Brain pericyte (primary cell): ENCODE measurements at regions not wholly inside any gene's neighbourhood (a gene's known extent, or its start where the extent isn't known, plus 50 kb on each side); places are given as distances from the start of the nearest gene placed in this dataset.

Source experiments
- DNase-seq: peaks from one replicate; pipeline ENCODE4 v3.0.0-alpha.2; 2012; ENCODE audit warnings: low read depth, low spot score

- no peak for DNase-seq
Measured at GRCh38 chr1:94646141-94646643, 104.6 kb upstream of the F3 start.

- no peak for DNase-seq
Measured at GRCh38 chr1:94644352-94644751, 102.8 kb upstream of the F3 start.

- no peak for DNase-seq
Measured at GRCh38 chr1:94643819-94644218, 102.3 kb upstream of the F3 start.

DNA sequence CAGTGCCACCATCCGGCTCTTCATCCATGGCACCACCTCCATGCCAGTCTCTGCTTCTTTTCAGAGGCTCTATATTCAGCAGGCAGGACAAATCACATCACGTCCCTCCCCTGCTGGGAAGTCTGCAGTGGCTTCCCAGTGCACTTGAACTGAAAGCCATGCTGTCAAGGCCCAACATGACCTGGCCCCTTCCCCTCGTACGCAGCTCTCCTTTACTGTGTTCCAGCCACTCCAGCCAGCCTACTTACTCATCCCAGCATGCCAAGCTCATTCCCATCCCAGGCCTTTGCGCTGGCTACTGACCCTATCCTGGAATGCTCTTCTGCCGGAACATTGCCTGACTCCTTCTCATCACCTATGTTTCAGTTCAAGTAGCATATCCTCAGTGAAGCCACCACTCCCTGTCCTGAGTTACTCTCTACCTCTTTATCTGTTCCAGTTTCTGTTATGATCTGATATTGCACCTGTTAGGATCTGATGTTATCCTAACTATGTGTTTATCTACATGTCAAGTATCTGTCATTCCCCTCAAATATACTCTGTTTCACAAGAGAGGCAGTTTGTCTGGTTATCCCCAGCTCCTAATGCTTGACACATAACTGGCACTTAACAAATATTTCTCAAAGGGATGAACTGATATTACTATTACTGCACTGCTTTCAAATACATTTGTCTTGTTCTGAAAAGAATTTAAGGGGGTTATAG lies 101.2 kb upstream of the F3 start:
- DNase-seq: no peak

GRCh38 chr1:94641990-94642389 lies 100.4 kb upstream of the F3 start:
- no peak for DNase-seq

GRCh38 chr1:94640125-94640524 lies 98.6 kb upstream of the F3 start:
- DNase-seq: no peak

- no peak for DNase-seq
Measured at GRCh38 chr1:94637121-94637520, 95.6 kb upstream of the F3 start.

- no peak for DNase-seq
Measured at GRCh38 chr1:94636624-94637023, 95.1 kb upstream of the F3 start.

DNA sequence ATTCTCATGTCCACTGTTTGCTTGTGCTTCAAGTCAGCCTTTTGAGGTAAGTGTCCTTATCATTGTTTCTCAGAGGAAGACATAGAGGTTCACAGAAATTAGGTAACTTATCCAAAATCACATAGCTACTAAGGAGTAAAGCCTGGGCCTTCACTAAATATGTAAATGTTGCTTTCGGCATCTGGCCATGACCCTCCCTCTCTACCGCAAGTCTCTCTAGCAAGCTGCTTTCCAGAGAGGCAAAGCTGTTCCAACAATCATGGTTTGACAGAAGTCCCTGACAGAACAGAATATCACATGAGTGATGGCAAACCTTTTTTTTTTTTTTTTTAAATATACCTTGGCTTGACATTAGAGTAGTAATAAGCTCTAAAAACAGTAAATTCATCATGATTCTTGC lies 94.5 kb upstream of the F3 start:
- DNase-seq: no peak

- no peak for DNase-seq
Measured at GRCh38 chr1:94634977-94635416, 93.4 kb upstream of the F3 start.

DNA sequence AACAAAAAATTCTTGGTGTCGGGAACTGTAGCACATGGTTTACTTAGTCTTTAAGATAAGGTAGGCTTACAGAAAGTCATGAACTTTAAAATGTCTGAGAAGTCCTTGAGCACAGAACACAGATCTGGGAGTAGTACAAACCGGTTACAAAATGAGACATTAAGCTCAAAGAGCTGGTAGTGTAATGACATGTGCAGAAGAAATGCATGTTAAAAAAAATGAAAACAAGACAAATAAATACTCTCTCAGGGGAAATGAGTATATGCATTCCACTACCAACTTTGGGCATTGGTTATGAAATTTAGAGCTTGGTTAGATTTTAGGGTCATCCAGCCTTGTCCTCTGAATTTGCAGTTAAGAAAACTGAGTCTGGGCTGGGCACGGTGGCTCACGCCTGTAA lies 91.5 kb upstream of the F3 start:
- DNase-seq: no peak

DNA sequence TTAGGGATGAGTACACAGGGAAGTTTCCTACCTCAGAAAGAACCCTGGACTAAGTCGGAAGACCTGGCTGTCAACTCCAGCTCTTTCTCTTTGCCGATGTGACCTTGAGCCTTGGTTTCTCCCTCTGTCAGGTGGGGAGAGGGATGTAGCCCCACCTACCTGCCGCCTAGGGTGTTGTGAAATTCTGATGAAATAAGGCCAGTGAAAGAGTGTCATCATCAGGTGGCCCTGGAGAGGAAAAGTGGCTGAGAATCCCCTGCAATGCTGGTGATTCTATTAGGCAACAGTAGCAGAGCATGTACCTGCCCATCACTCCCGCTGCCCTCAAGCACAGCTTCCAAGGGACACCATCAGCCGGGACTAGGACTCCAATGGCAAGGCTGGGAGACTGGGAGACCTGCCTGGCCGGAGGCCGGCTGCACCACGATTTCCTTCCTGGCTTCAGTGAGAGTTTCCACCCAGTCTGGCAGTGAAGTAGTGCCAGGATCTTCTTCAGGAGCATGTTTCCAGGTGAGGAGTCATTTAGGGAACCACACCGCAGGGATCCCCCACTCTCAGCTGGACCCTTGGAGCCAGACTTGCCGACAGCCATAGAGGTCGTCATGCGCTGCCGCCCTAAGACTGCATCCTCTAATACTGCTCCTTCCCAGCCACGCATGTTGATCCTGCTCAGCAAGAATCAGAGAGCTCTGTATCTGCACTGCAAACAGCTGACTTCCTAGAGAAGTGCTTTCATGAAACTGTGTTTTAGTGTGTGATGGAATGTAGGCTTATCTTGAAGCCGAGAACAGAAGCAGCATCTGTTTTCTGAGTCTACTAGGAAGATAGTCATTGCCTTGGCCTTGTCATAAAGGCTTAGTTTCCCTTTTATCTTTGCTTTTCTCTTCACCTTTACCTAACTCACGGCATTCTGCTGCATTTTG lies 88.0 kb upstream of the F3 start:
- DNase-seq: no peak

DNA sequence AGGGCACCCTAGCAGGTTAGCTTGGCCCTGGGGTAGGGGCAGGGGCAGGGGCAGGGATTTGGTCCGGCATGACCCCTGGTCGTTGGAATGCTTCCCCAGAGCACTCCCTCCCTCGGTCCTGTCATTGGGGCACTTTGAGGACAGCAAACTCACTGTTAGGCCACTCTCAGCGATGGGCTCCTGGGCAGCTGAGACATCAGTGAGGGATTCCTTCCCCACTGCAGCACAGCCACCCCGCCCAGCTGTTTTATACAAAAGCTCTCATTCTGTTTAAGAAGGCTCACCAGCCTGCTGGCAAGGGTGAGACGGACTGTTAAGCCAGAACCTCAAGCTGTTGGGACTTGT lies 86.9 kb upstream of the F3 start:
- DNase-seq: no peak

DNA sequence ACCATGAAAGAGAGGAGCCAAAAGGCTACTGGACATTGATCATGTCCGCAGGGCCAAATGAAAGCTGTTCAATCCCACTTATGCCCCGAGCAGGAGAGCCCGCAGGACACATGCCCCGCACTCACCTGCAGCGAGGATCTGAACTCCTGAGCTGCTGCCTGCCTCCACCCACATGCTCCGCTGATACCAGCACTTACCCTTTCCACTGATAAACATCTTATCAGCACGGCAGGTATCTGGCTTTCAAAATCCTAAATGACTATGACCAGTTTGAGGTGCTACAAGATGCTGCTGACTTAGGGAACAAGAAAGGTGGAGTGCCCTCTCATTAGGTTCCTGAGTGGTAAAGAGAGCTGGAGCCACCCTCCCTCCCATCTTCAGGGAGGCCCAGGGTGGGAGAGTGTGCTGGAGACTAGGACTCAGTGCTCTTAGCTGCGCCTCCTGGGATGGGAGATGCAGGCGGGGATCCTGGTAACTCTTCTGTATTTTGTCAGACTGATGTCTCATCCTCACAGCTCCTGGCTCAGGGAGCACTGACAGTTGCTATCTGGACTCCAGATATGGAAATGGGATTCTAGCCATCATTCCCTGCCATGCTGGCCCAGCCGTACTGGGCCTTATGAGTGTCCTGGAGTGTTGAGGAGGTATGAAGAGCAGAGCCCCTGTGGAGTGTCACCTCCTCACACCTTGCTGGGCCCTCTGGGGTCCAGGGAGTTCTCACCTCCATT lies 86.4 kb upstream of the F3 start:
- no peak for DNase-seq

- DNase-seq: no peak
Measured at GRCh38 chr1:94624203-94624602, 82.6 kb upstream of the F3 start.

DNA sequence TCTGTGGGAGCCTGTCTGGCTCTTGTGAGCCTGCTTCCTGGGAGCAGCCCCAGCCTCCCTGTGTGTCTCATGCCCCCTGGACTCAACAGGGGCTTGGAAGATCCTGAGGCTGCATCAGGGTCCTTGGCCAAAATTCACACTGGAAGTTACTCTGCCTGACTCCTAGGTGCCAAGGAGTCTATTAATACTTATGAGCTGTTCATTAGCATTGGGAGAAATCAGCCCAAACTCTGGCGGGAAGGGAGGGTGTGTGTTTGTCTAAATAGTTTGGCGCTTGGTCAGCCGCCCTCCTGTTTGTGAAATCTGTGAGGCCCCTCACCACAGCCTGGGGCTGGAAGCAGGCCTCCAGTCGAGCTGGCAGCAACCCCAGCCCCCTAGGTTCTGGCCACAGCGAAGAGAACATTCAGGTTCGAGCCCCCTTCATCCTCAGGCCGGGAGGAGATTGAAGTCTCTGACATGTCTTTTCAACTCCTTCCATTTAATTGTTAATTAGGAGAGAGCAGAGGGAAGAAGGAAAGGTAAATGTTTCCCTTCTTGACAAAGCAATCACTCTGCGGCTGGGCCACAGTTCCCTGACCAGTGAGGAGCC lies 82.1 kb upstream of the F3 start:
- no peak for DNase-seq

GRCh38 chr1:94622757-94623156 lies 81.2 kb upstream of the F3 start:
- no peak for DNase-seq

- no peak for DNase-seq
Measured at GRCh38 chr1:94621802-94622201, 80.2 kb upstream of the F3 start.

GRCh38 chr1:94621395-94621794 lies 79.8 kb upstream of the F3 start:
- DNase-seq: no peak

GRCh38 chr1:94620345-94621031 lies 78.9 kb upstream of the F3 start:
- no peak for DNase-seq

- DNase-seq: no peak
Measured at GRCh38 chr1:94619731-94620130, 78.2 kb upstream of the F3 start.
